NOMO-1 treated with DMSO at 0.1 percent for 48 hours (cell line): ENCODE measurements at regions not wholly inside any gene's neighbourhood (a gene's known extent, or its start where the extent isn't known, plus 50 kb on each side); places are given as distances from the start of the nearest gene placed in this dataset.

ENCODE experiments used
- DNase-seq: peaks from one replicate; lab custom pipeline; 2025; ENCODE audit not compliant: unreplicated experiment; lab: John Stamatoyannopoulos, UW

- peak; percentile 97 for DNase-seq
These were observed 389.8 kb downstream of the NR2F2 start for GRCh38 chr15:96720251-96720650.

GRCh38 chr15:96720656-96721055, 390.2 kb downstream of the NR2F2 start:
- no peak for DNase-seq

- peak; percentile 67 for DNase-seq
These were observed 398.1 kb downstream of the NR2F2 start for GRCh38 chr15:96728591-96728990.

DNA sequence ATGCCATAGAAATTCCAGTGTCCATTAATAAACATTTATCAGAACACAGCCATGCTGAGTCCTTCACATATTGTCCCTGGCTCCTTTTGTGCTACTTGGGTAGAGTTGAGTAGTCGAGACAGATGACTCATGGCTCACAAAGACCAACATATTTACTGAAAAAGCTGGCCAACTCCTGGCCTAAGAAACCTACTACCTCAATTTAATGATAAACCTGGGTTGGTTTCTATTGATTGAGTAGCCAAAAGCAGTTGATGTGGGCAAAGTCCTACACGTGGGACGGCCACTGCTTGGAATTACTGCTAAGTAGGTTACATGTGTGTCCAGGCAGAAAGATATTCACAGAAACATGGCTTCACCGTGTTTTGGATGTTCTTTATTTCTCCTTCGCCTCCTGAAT, 402.2 kb downstream of the NR2F2 start:
- no peak for DNase-seq

DNA sequence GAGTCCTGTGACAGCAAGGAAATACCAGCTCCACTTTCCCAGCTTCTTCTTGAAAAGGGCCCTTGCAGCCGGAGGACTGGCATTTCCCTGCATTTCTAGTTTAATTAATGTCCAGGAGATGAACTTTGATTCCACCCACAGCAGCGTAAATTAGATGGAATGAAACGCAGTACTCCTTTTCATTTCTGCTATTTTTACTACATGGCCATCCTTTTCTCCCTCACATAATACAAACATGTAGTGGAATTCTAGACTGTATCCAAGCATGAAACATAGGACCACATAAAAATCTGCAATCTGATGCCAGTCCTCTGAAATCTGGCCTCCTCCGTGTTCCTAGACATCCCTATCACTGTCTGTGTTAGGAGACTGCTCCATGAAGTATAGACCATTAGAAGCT, 403.2 kb downstream of the NR2F2 start:
- no peak for DNase-seq

GRCh38 chr15:96735632-96736240, 405.2 kb downstream of the NR2F2 start:
- DNase-seq = no peak

- DNase-seq = no peak
These were observed 405.9 kb downstream of the NR2F2 start for GRCh38 chr15:96736384-96736783.

DNA sequence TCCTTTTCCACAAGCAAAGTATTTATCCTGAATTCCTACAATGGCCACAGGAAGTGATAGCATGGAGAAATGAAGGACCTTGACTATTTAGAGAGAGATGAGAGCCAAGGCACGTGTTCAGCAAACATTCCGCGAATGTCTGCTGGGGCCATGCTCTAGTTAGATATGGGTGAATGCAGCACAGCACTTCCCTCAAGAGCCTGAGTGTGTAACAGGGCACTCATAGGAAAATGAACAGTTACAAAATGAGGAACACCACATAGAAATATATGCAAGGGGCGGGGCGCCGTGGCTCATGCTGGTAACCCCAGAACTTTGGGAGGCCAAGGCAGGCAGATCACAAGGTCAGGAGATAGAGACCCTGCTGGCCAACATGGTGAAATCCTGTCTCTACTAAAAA, 406.9 kb downstream of the NR2F2 start:
- DNase-seq = peak; percentile 83

- DNase-seq = no peak
These were observed 416.2 kb downstream of the NR2F2 start for GRCh38 chr15:96746665-96747064.

DNA sequence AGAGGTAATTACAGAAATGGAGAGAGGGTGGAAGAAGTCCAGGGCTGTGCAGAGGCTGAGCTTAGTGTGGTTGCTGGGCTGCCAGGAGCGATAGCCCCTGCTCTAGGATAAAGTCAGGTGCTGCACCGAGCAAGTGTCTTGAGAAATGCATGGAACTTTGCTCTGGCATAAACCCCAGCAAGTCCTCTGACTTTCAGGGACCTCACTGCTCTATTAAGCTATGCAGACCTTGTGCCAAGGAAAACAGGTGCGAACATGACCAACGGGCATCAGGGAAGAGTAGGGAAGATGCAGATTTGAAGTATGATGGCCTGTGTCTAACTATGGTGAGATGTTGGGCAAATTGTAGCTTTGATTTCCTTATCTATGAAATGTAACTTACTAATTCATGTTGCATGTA, 416.8 kb downstream of the NR2F2 start:
- no peak for DNase-seq

GRCh38 chr15:96750361-96750760, 419.9 kb downstream of the NR2F2 start:
- DNase-seq = no peak

- DNase-seq = no peak
These were observed 425.6 kb downstream of the NR2F2 start for GRCh38 chr15:96756146-96756545.

GRCh38 chr15:96756656-96757055, 426.2 kb downstream of the NR2F2 start:
- no peak for DNase-seq

GRCh38 chr15:96762566-96762965, 432.1 kb downstream of the NR2F2 start:
- DNase-seq = no peak

DNA sequence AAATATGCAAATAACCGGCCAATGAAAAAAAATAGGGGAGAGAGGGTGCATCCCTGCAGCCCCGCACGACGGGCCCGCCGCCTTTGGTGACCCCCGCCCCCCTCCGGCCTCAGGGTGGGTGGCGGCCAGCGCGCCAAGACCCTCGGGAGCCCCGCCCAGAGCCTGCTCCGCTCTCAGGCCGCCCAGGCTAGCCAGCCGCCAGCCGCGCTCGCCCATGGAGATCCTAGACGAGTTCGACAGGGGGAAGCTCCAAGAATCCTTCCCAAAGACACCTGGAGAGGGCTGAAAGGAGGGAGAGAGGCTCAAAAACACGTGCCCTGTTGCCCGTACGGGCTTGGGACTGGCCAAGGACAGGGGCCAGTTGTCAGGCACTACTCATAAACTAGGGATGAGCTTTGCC, 434.0 kb downstream of the NR2F2 start:
- no peak for DNase-seq

- DNase-seq = no peak
These were observed 434.4 kb downstream of the NR2F2 start for GRCh38 chr15:96764946-96765345.

DNA sequence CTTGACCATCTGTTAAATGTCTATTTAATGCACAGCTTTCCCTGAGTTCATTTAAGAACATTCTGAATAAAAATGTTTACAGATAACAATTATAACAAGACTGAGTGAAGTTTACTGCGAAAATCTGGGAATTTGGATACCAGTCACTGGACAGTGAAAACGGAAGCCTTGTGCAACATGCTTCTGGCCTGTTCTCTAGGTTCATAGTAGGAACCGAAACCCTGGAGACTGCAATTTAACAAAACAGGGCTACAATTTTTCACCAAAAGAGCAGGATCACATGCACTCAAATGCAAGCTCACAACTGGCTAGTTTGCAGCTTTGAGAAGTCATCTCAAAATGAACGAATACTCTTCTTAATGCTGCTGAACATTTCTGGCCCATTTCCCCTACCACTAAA, 435.9 kb downstream of the NR2F2 start:
- peak; percentile 90 for DNase-seq

GRCh38 chr15:96767703-96768434, 437.4 kb downstream of the NR2F2 start:
- no peak for DNase-seq

- DNase-seq = no peak
These were observed 437.9 kb downstream of the NR2F2 start for GRCh38 chr15:96768435-96768789.

DNA sequence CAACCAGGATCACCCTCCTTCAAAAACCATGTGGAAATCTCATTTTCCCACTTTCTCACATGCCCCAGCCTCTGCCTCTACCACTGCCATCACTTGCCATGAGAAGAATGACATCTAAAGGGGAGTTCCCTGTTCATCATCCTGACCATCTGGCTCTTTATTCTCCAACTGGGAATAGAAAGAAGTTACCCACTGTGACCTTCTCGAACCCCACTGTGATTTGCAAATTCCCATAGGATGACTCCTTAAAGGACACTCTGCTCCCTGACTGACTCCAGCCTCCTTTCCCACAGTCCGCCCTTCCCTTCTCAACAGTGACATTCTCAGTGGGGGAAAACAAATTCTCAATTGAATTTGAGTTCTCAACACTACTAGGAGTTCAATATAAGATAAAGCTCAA, 440.5 kb downstream of the NR2F2 start:
- no peak for DNase-seq

DNA sequence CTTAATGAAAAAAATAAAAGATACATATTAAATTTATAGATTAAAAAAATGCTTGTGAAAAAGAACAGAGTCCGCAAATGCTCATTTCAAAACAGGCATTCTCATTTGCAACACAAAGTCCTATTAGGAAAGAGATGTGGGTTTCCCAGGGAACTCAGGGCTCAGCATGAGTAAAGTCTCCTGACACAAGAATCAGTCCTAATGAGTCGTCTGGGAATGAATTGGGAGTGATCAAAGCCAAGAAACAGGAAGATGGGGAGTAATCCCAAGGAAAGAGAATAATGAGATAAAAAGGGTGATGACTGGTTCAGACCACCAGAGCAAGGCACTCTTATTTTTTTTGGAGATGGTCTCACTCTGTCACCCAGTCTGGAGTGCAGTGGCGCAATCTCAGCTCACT, 443.7 kb downstream of the NR2F2 start:
- DNase-seq = no peak

GRCh38 chr15:96783746-96784145, 453.2 kb downstream of the NR2F2 start:
- no peak for DNase-seq

DNA sequence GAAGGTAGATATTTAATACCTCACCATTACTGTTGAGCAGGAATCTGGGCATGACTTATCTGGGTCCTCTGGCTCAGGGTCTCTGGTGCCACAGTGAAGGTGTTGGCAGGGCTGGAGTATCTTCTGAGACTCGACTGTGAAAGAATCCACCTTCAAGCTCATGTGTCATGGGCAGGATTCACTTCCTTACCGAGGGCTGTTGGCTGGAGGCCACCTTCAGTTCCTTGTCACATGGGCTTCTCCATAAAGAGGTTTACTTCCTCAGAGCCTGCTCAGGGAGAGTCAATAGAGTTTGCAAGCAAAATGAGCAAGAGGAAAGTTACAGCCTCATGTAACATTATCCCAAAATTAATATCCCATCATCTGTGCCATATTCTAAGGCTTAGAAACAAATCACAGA, 459.5 kb downstream of the NR2F2 start:
- DNase-seq = peak; percentile 81
